Spleen (tissue), 11 donors: ENCODE measurements at regions not wholly inside any gene's neighbourhood (a gene's known extent, or its start where the extent isn't known, plus 50 kb on each side); places are given as distances from the start of the nearest gene placed in this dataset.

Experiments used
- DNase-seq: peaks from one replicate; pipeline ENCODE4 v3.0.0-alpha.2; 2020
- H3K27ac ChIP-seq, 8 donors: fragments of 200-600 bp; sonication (generic) in 7 of 8; 1 replicate in 4 of 8; 2 replicates in 4 of 8; pipeline versions ENCODE4 v1.5.0 to v1.8.0; 2016 to 2021; ENCODE audit warnings: inconsistent platforms in 4 of 8, mild to moderate bottlenecking in 4 of 8, moderate library complexity in 1 of 8
- H3K27me3 ChIP-seq, 7 donors: fragments of 200-600 bp; sonication (generic) in 6 of 7; replicated peaks in 1 of 7; 1 replicate in 4 of 7; 2 replicates in 3 of 7; pipeline versions ENCODE4 v1.5.0 to v1.8.0; 2016 to 2021; ENCODE audit warnings: inconsistent platforms in 3 of 7, mild to moderate bottlenecking in 1 of 7
- H3K36me3 ChIP-seq, 6 donors: fragments of 200-600 bp; sonication (generic) in 5 of 6; 1 replicate in 4 of 6; 2 replicates in 2 of 6; pipeline versions ENCODE4 v1.5.0 to v1.8.0; 2016 to 2021; ENCODE audit warnings: inconsistent platforms in 2 of 6
- H3K4me1 ChIP-seq, 6 donors: fragments of 200-600 bp; sonication (generic) in 5 of 6; 1 replicate in 3 of 6; 2 replicates in 3 of 6; pipeline versions ENCODE4 v1.5.0 to v1.8.0; 2016 to 2021; ENCODE audit warnings: inconsistent platforms in 3 of 6
- H3K4me3 ChIP-seq, 8 donors: fragments of 200-600 bp; sonication (generic) in 7 of 8; 1 replicate in 4 of 8; 2 replicates in 4 of 8; pipeline versions ENCODE4 v1.5.0 to v1.8.0; 2016 to 2021; ENCODE audit warnings: inconsistent platforms in 4 of 8, mild to moderate bottlenecking in 4 of 8, moderate library complexity in 2 of 8
- H3K9me3 ChIP-seq, 8 donors: fragments of 200-600 bp; sonication (generic) in 7 of 8; 1 replicate in 4 of 8; 2 replicates in 4 of 8; pipeline versions ENCODE4 v1.5.0 to v1.8.0; 2016 to 2021; ENCODE audit warnings: inconsistent platforms in 4 of 8
- POLR2A ChIP-seq, 3 donors: fragments of 450-650 bp; IDR thresholded peaks; one replicate each; pipeline ENCODE4 v1.5.1; 2017; ENCODE audit warnings: antibody characterized with exemption in 3 of 3, mild to moderate bottlenecking in 1 of 3
- POLR2AphosphoS5 ChIP-seq, 3 donors: sonication (generic); formaldehyde crosslinking; IDR thresholded peaks; one replicate each; pipeline ENCODE4 v1.5.1; 2017; ENCODE audit warnings: antibody characterized with exemption in 3 of 3
- WGBS, 5 donors: extraction: QIAGEN DNeasy Blood & Tissue Kit in 3 of 5; methylation state at CpG; one replicate each; pipeline versions ENCODE4 v1.1.5 to v1.1.7; 2013 to 2018; 5-methylcytosine and 5-hydroxymethylcytosine counted together
- intact Hi-C: fragments of 100-400 bp; cut with DNase I; formaldehyde crosslinking; loops from one replicate; pipeline ENCODE4 v1.15.0; 2023; ENCODE audit warnings: low total_unique reads
- TF ChIP-seq, protein P1 (sequence below), 11 experiments: fragments of 200-600 bp in 7 of 11; fragments of 450-650 bp in 4 of 11; sonication (generic) in 4 of 11; IDR thresholded peaks in 8 of 11; conservative IDR thresholded peaks in 3 of 11; 1 replicate in 7 of 11; 2 replicates in 4 of 11; pipeline versions ENCODE4 v1.4.0 to v1.8.0; 2016 to 2021; ENCODE audit warnings: antibody characterized with exemption in 11 of 11, inconsistent platforms in 4 of 11, mild to moderate bottlenecking in 1 of 11
- donor health status: healthy with polysubstance abuse.
- donor health status: DM: no; HTN: no; CAD: no; lungs with moderate emphysema.
- donor health status: DM: no; HTN: no; CAD: no.
- donor health status: Bipolar disorder and iron deficiency.
- donor health status: healthy.
- donor health status: DM: no; HTN: no; CAD: no.
- donor health status: DM: yes; HTN: yes; CAD: no.

DNA sequence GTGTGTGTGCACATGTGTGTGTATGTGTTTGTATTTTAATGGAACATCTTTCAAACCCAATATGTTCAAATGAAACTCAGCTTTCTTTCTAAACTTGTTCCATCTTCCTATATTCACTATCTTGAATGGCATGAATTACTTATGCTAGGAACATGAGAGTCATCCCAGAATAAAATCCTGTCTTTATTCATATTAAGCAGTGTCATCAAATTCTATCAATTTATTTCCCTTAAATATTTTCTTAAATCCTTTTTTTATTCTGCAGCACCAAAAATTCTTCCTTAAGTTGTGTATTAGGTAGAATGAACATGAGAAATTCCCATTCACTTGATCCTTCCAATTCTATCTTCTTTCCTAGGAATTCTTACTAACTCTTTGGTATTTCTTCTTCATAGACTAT is 146.6 kb upstream of the PCDH15 start:
- peaks cover 0 to 4% (median 0%) of the 10 kb centered on the region in 8 donors for H3K9me3 ChIP-seq
- TF ChIP-seq, protein P1, sequence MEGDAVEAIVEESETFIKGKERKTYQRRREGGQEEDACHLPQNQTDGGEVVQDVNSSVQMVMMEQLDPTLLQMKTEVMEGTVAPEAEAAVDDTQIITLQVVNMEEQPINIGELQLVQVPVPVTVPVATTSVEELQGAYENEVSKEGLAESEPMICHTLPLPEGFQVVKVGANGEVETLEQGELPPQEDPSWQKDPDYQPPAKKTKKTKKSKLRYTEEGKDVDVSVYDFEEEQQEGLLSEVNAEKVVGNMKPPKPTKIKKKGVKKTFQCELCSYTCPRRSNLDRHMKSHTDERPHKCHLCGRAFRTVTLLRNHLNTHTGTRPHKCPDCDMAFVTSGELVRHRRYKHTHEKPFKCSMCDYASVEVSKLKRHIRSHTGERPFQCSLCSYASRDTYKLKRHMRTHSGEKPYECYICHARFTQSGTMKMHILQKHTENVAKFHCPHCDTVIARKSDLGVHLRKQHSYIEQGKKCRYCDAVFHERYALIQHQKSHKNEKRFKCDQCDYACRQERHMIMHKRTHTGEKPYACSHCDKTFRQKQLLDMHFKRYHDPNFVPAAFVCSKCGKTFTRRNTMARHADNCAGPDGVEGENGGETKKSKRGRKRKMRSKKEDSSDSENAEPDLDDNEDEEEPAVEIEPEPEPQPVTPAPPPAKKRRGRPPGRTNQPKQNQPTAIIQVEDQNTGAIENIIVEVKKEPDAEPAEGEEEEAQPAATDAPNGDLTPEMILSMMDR (IDR thresholded peaks at IDR 0.05 in 8 of 11, conservative IDR thresholded peaks at IDR 0.05 in 3 of 11): no peak
- TF ChIP-seq POLR2A (IDR thresholded peaks at IDR 0.05) (no peak), POLR2AphosphoS5 (IDR thresholded peaks at IDR 0.05) (no peak)
- no peaks in the 10 kb centered on the region for H3K27me3 ChIP-seq
- H3K4me1 ChIP-seq: no peaks in the 10 kb centered on the region
- no peak overlapping the region for H3K4me3 ChIP-seq
- no peaks in the 10 kb centered on the region for H3K36me3 ChIP-seq
- H3K27ac ChIP-seq: no peak overlapping the region
- intact Hi-C loops: no loop called here
- no peak for DNase-seq

DNA sequence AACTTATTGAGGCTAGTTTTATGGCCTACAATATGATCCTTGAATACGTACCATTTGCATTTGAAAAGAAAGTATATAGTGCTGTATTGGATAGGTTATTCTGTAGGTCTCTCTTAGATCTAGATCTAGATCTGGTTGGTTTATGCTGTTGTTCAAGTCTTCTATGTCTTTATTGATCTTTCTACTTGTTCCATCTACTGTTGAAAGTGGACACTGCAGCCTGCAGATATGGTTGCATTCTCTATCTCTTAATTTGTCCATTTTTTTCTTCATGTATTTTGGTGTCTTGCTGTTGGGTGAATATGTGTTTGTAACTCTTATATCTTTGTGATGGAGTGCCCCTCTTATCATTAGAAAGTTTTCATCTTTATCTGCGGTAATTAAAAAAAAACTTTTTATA is 139.4 kb upstream of the PCDH15 start:
- 87 to 96% (median 94%) methylated on average over 2 of the region's 2 CpGs for WGBS, 5 donors
- Histone ChIP-seq H3K4me1 (no peaks in the 10 kb centered on the region), H3K9me3 (no peaks in the 10 kb centered on the region), H3K4me3 (no peak overlapping the region), H3K36me3 (no peaks in the 10 kb centered on the region), H3K27me3 (no peaks in the 10 kb centered on the region), H3K27ac (no peak overlapping the region)
- intact Hi-C loops: no loop called here
- TF ChIP-seq POLR2A (IDR thresholded peaks at IDR 0.05) (no peak), POLR2AphosphoS5 (IDR thresholded peaks at IDR 0.05) (no peak)
- TF ChIP-seq, protein P1 (IDR thresholded peaks at IDR 0.05 in 8 of 11, conservative IDR thresholded peaks at IDR 0.05 in 3 of 11): peak in 3 of 11 experiments; percentile 14 to 26 (median 15)
- DNase-seq: no peak

DNA sequence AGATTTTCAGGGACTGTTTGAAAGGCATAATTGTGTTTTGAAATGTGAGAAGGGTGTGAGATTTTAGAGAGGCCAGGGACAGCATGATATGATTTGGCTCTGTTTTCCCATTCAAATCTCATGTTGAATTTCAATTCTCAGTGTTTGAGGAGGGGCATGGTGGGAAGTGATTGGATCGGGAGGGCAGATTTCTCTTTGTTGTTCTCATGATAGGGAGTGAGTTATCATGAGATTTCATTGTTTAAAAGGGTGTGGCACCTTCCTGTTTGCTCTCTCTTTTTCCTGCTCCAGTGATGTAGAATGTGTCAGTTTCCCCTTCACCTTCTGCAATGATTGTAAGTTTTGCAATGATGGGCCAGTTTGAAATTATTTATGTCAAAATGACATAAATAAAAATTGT is 113.0 kb upstream of the PCDH15 start:
- DNase-seq: no peak
- Histone ChIP-seq H3K27me3 (no peaks in the 10 kb centered on the region), H3K36me3 (no peaks in the 10 kb centered on the region), H3K4me1 (no peaks in the 10 kb centered on the region), H3K4me3 (no peak overlapping the region), H3K27ac (no peak overlapping the region), H3K9me3 (peaks cover 0 to 28% (median 17%) of the 10 kb centered on the region in 8 donors)
- TF ChIP-seq POLR2AphosphoS5 (IDR thresholded peaks at IDR 0.05) (no peak), POLR2A (IDR thresholded peaks at IDR 0.05) (no peak)
- TF ChIP-seq, protein P1 (IDR thresholded peaks at IDR 0.05 in 8 of 11, conservative IDR thresholded peaks at IDR 0.05 in 3 of 11): no peak
- WGBS, 5 donors: 39 to 72% (median 69%) methylated on average over 1 of the region's 1 CpG
- intact Hi-C loops: no loop called here

DNA sequence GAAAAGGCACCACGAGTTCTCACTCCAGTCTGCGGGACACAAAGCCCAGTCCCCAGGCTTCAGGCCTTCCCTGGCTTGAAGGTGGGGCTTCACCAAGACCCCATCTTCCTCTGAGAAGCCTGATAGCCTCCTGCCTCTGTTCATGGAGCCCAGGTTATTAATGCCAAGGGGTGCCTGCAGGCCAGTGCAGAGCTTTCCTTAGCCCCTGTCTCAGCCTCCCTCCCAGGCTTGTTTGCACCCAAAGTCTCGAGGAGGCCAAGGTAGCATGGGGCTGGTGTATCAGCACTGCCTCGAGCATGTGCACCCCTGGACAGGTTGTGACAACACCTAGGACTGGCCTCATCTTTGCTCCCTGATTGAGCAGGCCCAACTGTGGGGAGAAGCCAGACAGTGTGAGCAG is 108.1 kb upstream of the PCDH15 start:
- peak; percentile 56 for DNase-seq

More for the DNA sequence above, 108.1 kb upstream of the PCDH15 start:
- TF ChIP-seq POLR2A (IDR thresholded peaks at IDR 0.05) (no peak), POLR2AphosphoS5 (IDR thresholded peaks at IDR 0.05) (no peak)
- TF ChIP-seq, protein P1 (IDR thresholded peaks at IDR 0.05 in 8 of 11, conservative IDR thresholded peaks at IDR 0.05 in 3 of 11): no peak
- Histone ChIP-seq H3K9me3 (peaks cover 0 to 24% (median 17%) of the 10 kb centered on the region in 8 donors), H3K36me3 (no peaks in the 10 kb centered on the region), H3K4me1 (no peaks in the 10 kb centered on the region), H3K27ac (no peak overlapping the region), H3K4me3 (no peak overlapping the region), H3K27me3 (no peaks in the 10 kb centered on the region)
- intact Hi-C loops: no loop called here
- WGBS, 5 donors: 64 to 86% (median 74%) methylated on average over 1 to 4 of the region's 4 CpGs
